HG03280 (cell line): ENCODE measurements at regions not wholly inside any gene's neighbourhood (a gene's known extent, or its start where the extent isn't known, plus 50 kb on each side); places are given as distances from the start of the nearest gene placed in this dataset.
A peak's percentile ranks its signal among the peaks of the same experiment; 100 is the strongest.

Experiments used
- ATAC-seq: cut with Tn5 transposase; IDR thresholded peaks from one replicate; pipeline ENCODE4 v1.9.1; 2021; ENCODE audit warnings: mild to moderate bottlenecking, moderate library complexity; ENCODE audit not compliant: unreplicated experiment

DNA sequence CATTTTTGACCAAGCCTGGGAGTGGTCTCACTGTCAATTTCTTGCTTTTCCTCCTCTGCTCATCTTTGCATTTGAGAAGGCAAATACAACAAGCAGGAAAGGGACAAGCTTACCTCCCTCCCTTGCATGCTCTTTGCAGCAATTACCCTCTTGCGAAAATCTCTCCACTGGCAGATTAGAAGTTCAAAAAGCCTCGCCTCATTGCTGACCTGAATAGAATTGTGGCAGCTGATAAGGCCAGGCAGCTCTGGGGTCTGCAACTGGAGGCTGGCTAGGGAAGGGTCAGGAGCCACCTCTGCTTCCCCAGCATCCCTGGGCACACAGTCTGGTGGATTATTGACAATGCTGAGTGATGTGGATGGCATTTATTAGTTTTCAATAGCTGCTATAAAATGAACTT, 362.3 kb upstream of the KIF2A start:
- ATAC-seq, result no peak

DNA sequence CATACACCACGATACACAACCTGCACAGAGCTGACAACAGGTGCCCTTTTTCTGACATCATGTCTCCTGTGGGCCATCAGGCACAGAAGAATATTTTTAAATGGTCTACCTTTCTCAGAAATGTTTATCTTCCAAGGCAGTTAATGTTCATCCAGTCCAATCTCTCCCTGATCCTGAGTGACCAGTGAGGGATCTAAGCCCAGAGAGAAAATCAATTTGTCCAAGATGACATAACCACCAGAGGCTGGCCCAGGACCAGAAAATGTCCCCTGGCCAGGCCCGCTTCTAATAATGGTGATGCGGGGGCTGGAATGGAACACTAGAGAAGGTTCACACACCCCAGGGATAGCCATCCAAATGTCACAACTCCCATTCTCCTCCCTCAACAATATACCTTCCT, 357.9 kb upstream of the KIF2A start:
- ATAC-seq, result no peak

DNA sequence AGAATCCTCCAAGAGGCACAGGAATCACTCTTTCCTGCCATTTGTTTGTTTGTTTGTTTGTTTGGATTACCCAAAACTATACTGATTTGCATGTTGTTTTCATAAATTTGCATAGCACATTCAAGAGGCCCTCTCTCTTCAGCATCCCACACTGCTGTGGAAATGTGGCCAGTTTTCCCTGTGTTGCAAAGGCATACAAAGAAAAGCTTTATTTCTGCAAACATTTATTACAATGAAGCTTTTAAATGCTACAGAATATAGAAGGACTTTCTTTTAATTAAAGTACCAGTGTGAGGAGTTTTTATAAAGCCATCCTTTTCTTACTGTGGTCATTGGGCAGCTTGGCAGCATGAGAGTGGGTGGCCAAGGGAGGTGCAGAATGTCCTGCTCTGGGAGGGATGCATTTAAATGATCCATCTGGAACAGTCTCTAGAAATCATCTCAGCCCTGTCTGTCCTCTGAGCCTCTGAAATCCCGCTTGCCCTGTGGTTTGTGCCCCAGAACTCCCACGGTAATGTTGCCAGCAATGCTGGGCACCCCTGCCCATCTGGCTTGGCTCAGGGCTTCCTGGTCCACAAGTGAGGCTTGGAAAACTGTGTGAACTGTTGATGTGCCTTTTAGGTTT, 356.8 kb upstream of the KIF2A start:
- ATAC-seq, result no peak

DNA sequence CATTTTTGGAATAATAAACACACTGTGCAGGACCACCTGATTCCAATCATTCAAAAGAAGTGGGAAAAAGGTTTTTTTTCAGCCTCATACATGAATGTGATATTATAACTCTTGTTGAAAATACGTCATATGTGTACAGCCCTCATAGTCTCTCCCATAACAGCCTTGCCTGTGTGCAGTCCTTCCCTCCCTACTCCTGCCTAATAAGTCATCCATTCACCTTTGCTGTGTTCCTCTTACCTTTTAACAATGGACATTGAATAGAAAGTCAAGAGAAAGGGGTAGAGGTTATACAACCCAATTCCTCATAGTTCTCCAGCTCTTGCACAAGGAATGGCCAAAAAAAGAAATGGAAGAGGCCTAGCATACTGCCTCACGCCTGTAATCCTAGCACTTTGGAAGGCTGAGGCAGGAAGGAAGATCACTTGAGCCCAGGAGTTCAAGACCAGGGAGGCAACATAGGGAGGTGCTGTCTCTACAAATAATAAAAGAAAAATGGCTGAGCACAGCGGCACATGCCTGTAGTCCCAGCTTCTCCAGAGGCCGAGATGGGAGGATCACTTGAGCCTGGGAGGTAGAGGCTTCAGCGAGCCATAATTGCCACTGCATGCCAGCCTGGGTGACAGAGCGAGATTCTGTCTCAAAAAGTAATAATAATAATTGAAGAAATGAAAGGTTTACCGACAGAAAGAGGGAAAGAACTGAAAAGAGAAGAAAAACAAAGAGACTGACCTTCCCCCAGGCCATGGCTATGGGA, 356.1 kb upstream of the KIF2A start:
- ATAC-seq, result no peak

GRCh38 chr5:61951295-61951694, 354.7 kb upstream of the KIF2A start:
- ATAC-seq, result no peak

DNA sequence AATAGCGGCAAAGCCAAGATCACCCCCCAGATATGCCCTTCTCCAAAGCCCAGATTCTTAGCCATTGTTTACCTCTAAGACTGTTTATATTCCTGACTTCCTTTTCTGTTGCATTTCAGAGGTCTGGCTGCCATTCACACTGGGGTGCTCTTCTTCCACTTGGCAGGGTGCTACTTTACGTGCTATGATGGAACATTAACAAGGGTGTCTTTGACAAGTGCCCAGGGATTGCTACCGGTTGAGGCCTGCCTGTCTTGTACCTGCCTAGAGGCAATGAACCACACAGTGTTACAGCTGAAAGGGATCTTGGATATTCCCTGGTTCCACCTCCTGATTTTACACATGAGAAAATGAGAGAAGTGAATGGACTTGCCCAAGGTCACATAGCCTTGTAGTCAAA, 352.1 kb upstream of the KIF2A start:
- no peak for ATAC-seq

DNA sequence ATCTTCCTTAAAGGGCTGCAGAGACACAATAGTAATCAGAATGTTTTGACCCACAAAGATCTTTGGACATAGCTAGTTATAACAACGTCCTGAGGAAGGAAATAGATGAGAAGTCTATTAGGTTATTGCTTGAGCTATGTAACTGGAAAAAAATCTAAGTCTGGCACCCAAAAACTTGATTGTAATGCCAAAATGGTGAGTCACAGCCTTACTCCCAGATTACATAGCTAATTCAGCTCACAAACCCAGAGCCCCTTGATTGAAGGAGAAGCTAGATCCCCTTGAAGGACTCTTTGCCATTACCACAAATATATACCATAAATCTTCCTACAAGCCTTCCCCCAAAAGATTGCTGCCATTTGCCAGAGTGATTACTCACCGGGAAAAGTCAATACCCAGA, 341.8 kb upstream of the KIF2A start:
- ATAC-seq, result no peak

DNA sequence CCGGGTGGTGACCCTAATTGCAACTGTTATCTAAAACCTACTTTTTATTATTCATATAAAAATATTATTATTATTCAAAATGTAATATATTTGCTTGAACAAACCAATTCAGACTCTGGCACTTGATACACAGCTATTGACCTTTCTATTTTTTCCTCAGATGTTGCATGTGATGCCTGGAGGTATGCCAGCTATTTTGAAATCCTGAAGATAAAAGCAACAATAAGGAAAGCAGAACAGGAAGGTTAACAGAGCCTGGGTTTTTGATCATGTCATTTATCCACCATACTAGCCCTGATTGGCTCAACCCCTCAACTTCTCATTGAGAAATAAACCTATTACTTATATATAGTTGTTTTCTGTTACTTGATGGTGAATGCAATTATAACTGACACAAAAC, 340.9 kb upstream of the KIF2A start:
- no peak for ATAC-seq

DNA sequence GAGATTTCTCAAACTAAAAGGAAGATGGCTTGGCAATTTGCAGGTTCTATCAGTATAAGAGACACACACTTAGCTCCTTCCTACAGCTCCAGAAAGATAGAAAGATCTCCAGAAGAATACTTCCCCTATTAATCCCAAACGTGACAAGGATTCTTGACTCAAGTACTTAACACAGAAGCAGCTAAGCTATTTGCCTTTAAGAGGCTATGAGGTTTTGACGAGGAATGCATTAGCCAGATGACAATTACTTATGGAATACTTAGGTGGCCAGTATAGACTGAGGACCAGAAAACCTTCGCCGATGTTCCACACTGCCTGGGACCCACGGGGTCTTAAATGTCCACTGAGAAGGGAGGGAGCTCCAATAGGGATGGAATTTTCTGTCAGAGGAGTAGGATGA, 340.5 kb upstream of the KIF2A start:
- ATAC-seq, result no peak

- ATAC-seq, result no peak
Observed at GRCh38 chr5:61966296-61966955, 339.6 kb upstream of the KIF2A start.

DNA sequence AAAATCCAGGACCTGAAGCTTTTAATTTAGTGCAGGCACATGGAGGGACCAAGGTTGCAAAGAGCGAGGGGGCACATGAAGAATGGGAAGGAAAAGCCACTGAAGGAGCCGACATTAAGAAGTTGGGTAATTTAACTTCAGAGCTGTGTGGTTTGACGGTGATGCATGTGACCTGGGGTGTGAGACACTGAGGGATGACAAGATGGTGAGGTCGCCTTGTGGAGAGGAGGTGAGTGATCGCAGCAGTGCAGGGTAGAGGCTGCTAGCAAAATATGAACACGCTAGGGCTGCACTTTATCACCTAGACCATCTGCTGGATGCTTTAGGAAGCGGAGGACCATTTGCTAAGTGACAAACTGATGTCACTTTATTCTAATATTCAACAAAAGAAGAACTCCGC, 339.0 kb upstream of the KIF2A start:
- ATAC-seq, result no peak

DNA sequence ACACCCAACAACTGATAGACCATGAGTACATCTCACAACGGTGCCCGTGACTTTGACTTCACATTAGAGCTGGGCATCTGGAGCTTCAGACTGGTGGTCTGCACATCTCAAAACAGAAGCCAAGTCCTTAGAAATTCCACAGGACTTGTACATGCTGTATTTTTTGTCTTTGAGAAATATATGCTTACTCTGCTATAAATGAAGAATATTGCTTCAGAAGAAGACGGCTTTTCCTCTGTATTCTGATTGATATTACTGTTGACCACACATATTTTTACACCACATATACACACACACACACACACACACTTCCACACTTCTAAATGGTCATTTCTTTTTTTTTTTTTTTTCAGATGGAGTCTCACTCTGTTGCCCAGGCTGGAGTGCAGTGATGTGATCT, 338.3 kb upstream of the KIF2A start:
- ATAC-seq, result no peak

GRCh38 chr5:61969347-61969746, 336.7 kb upstream of the KIF2A start:
- no peak for ATAC-seq

GRCh38 chr5:61969755-61970154, 336.3 kb upstream of the KIF2A start:
- ATAC-seq, result no peak

DNA sequence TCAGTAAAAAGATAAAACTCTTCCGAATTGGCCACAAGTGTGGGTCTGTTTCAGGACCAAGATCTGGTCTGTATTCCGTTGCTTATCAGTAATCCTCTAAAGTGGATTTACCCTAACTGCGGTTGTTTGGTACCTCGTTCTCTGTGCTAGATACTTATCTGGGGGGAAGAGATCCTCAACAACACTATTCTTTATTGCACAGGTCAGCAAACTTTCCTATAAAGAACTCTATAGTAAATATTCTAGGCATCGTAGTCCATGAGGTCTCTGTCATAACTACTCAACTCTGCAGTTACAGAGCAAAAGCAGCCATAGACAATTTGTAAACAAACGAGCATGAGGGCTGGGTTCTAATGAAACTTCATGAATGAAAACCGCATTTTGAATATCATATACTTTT, 335.8 kb upstream of the KIF2A start:
- no peak for ATAC-seq

DNA sequence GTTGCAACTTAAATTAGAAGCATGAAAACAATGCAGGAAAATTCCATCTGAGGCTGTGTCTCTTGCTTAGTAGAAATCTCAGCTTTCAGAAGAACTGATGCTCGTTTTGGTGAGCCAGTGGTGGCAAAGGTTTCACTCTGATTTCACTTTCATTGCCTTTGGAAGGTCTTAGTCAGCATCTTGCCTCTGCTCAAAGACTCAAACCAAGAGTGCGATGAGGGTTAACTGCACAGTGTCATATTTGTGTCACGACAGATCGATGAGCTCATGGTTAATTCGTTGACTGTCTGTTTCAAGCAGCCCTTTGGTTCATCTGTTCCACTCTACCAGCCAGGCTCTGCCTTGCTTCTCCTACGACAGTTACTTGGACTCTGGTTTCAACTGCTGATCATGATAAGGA, 331.3 kb upstream of the KIF2A start:
- peak; percentile 72 for ATAC-seq

GRCh38 chr5:61981886-61982285, 324.1 kb upstream of the KIF2A start:
- ATAC-seq, result no peak

DNA sequence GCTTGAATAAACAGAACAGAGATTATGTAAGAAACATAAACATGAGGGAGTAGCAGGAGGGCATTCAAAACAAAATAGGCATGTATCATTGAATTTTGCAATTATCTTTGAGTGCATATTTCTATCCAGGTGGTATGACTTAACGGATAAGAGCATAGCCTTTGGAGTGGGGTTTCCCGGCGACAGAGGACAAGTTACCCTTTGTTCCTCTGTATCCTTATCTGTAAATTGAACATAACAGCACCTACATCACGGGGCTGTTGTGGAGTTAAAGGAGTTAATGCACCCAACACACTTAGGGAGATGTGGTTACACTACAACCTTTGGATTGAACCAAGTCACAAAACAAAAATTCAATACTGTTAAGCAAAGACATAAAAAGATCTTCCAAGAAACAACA, 314.6 kb upstream of the KIF2A start:
- no peak for ATAC-seq

GRCh38 chr5:61991866-61992265, 314.1 kb upstream of the KIF2A start:
- no peak for ATAC-seq

- ATAC-seq, result no peak
Observed at GRCh38 chr5:61993295-61993927, 312.6 kb upstream of the KIF2A start.

- ATAC-seq, result no peak
Observed at GRCh38 chr5:61994171-61994570, 311.8 kb upstream of the KIF2A start.

GRCh38 chr5:61995486-61995885, 310.5 kb upstream of the KIF2A start:
- ATAC-seq, result no peak
